ENCODE measurements at regions not wholly inside any gene's neighbourhood (a gene's known extent, or its start where the extent isn't known, plus 50 kb on each side); places are given as distances from the start of the nearest gene placed in this dataset.

DNA sequence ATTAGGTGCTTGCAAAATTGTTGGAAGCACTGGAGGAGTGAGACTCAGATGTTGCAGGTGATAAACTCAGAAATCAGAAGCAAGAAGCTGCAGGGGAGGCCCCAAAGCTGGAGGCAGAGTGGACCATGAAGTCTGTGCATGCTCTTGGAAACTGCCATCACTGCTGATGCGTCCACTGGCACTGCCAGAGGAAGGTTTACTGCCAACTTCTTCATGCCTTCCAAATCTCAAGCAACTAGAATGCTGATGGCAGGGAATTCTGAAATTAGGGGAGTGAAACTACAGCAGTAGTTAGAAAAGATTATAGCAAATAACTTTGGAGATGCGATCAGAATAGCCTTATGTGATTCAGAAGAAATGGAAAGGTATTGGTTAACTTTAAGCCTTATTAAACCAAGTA is 277.1 kb upstream of the SDK2 start:
- Histone ChIP-seq H3K4me2 (ENCODE audit: low read length) (no peak overlapping the region), H3K27ac (ENCODE audit: low read length) (no peak overlapping the region), H3K27me3 (ENCODE audit: insufficient read depth, low read depth, low read length) (no peaks in the 10 kb centered on the region), H3K36me3 (ENCODE audit: insufficient read depth, low read length) (no peaks in the 10 kb centered on the region), H3K9ac (ENCODE audit: low read length) (no peak overlapping the region), H3K79me2 (replicated peaks; ENCODE audit: insufficient read depth, low read length) (no peaks in the 10 kb centered on the region), H3K9me3 (ENCODE audit: low read length) (no peaks in the 10 kb centered on the region), H4K20me1 (ENCODE audit: insufficient read depth) (no peaks in the 10 kb centered on the region), H2AFZ (ENCODE audit: low read depth, low read length) (no peak overlapping the region), H3F3A (ENCODE audit: insufficient read depth, low read length, poor library complexity, severe bottlenecking) (no peaks in the 10 kb centered on the region), H3K4me3 (ENCODE audit: low read length) (no peak overlapping the region), H3K9me2 (ENCODE audit: insufficient read depth, low read length) (no peaks in the 10 kb centered on the region)
- TF ChIP-seq, protein P1, sequence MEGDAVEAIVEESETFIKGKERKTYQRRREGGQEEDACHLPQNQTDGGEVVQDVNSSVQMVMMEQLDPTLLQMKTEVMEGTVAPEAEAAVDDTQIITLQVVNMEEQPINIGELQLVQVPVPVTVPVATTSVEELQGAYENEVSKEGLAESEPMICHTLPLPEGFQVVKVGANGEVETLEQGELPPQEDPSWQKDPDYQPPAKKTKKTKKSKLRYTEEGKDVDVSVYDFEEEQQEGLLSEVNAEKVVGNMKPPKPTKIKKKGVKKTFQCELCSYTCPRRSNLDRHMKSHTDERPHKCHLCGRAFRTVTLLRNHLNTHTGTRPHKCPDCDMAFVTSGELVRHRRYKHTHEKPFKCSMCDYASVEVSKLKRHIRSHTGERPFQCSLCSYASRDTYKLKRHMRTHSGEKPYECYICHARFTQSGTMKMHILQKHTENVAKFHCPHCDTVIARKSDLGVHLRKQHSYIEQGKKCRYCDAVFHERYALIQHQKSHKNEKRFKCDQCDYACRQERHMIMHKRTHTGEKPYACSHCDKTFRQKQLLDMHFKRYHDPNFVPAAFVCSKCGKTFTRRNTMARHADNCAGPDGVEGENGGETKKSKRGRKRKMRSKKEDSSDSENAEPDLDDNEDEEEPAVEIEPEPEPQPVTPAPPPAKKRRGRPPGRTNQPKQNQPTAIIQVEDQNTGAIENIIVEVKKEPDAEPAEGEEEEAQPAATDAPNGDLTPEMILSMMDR (IDR thresholded peaks at IDR 0.05; ENCODE audit: poor library complexity, severe bottlenecking), result no peak
- TF ChIP-seq EZH2 (IDR thresholded peaks at IDR 0.05; ENCODE audit: borderline replicate concordance, insufficient read depth, low read length, poor library complexity, severe bottlenecking) (no peak), RAD21 (conservative IDR thresholded peaks at IDR 0.05) (no peak), MXI1 (conservative IDR thresholded peaks at IDR 0.05; ENCODE audit: poor library complexity, severe bottlenecking) (no peak), TAF1 (IDR thresholded peaks at IDR 0.05; ENCODE audit: low read depth) (no peak), POLR2AphosphoS5 (IDR thresholded peaks at IDR 0.05) (no peak), EP300 (conservative IDR thresholded peaks at IDR 0.05; ENCODE audit: poor library complexity, severe bottlenecking) (no peak), SMC3 (conservative IDR thresholded peaks at IDR 0.05; ENCODE audit: poor library complexity) (no peak)
- TF ChIP-seq, protein P2, sequence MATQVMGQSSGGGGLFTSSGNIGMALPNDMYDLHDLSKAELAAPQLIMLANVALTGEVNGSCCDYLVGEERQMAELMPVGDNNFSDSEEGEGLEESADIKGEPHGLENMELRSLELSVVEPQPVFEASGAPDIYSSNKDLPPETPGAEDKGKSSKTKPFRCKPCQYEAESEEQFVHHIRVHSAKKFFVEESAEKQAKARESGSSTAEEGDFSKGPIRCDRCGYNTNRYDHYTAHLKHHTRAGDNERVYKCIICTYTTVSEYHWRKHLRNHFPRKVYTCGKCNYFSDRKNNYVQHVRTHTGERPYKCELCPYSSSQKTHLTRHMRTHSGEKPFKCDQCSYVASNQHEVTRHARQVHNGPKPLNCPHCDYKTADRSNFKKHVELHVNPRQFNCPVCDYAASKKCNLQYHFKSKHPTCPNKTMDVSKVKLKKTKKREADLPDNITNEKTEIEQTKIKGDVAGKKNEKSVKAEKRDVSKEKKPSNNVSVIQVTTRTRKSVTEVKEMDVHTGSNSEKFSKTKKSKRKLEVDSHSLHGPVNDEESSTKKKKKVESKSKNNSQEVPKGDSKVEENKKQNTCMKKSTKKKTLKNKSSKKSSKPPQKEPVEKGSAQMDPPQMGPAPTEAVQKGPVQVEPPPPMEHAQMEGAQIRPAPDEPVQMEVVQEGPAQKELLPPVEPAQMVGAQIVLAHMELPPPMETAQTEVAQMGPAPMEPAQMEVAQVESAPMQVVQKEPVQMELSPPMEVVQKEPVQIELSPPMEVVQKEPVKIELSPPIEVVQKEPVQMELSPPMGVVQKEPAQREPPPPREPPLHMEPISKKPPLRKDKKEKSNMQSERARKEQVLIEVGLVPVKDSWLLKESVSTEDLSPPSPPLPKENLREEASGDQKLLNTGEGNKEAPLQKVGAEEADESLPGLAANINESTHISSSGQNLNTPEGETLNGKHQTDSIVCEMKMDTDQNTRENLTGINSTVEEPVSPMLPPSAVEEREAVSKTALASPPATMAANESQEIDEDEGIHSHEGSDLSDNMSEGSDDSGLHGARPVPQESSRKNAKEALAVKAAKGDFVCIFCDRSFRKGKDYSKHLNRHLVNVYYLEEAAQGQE (IDR thresholded peaks at IDR 0.05; ENCODE audit: borderline replicate concordance), result no peak

DNA sequence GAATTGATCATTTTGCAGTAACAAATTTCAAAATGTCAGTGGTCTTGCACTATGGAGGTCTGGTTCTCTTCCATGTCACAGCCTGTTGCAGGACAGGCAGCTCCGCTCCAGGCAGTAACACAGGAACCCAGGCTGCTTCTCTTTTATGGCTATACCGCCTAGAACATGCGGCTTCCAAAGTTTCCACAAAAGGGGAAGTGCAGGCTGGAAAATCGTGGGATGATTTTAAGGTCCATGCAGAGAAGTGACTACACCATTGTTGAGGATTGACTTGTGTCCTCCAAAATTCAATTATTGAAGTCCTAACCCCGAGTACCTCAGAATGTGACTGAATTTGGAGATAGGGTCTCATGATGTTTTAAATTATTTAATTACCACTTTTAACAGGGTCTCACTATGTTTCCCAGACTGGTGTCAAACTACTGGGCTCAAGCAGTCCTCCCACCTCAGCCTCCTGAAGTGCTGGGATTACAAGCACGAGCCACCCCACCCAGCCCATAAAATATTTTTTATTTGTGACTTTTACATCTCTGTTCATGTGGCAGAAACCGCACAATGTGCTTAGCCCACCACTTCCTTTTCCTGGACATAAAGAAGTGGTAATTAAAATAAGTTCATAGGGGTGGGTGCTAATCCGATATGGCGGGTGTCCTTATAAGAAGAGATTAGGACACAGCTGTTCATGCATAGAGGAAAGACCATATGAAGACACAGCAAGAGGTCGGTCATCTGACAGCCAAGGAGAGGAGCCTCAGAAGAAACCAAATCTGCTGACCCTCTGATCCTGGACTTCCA is 279.2 kb upstream of the RPL38 start:
- Histone ChIP-seq H4K20me1 (ENCODE audit: insufficient read depth) (no peaks in the 10 kb centered on the region), H3K4me2 (ENCODE audit: low read length) (no peak overlapping the region), H3K36me3 (ENCODE audit: insufficient read depth, low read length) (no peaks in the 10 kb centered on the region), H3F3A (ENCODE audit: insufficient read depth, low read length, poor library complexity, severe bottlenecking) (no peaks in the 10 kb centered on the region), H3K27me3 (ENCODE audit: insufficient read depth, low read depth, low read length) (no peaks in the 10 kb centered on the region), H3K9ac (ENCODE audit: low read length) (no peak overlapping the region), H3K79me2 (replicated peaks; ENCODE audit: insufficient read depth, low read length) (no peaks in the 10 kb centered on the region), H3K9me2 (ENCODE audit: insufficient read depth, low read length) (no peaks in the 10 kb centered on the region), H3K9me3 (ENCODE audit: low read length) (no peaks in the 10 kb centered on the region), H2AFZ (ENCODE audit: low read depth, low read length) (no peak overlapping the region), H3K4me3 (ENCODE audit: low read length) (no peak overlapping the region), H3K27ac (ENCODE audit: low read length) (no peak overlapping the region)
- TF ChIP-seq SMC3 (conservative IDR thresholded peaks at IDR 0.05; ENCODE audit: poor library complexity) (no peak), TAF1 (IDR thresholded peaks at IDR 0.05; ENCODE audit: low read depth) (no peak), RAD21 (conservative IDR thresholded peaks at IDR 0.05) (no peak), POLR2AphosphoS5 (IDR thresholded peaks at IDR 0.05) (no peak), EP300 (conservative IDR thresholded peaks at IDR 0.05; ENCODE audit: poor library complexity, severe bottlenecking) (no peak), EZH2 (IDR thresholded peaks at IDR 0.05; ENCODE audit: borderline replicate concordance, insufficient read depth, low read length, poor library complexity, severe bottlenecking) (no peak), MXI1 (conservative IDR thresholded peaks at IDR 0.05; ENCODE audit: poor library complexity, severe bottlenecking) (no peak)
- TF ChIP-seq, protein P1 (IDR thresholded peaks at IDR 0.05; ENCODE audit: poor library complexity, severe bottlenecking), result no peak
- TF ChIP-seq, protein P2 (IDR thresholded peaks at IDR 0.05; ENCODE audit: borderline replicate concordance), result no peak

Data from neural cell (in vitro differentiated cells).